ENCODE measurements at regions not wholly inside any gene's neighbourhood (a gene's known extent, or its start where the extent isn't known, plus 50 kb on each side); places are given as distances from the start of the nearest gene placed in this dataset.

GRCh38 chr6:133806382-133807140 is 82.4 kb upstream of the TCF21 start (continued):
- TF ChIP-seq ZNF687 (CRISPR knock-in tag; IDR thresholded peaks at IDR 0.05), result no peak
- no peak for TF ChIP-seq DNMT3B (CRISPR knock-in tag; conservative IDR thresholded peaks at IDR 0.05)
- TF ChIP-seq FOXO1 (CRISPR knock-in tag; IDR thresholded peaks at IDR 0.05), result no peak
- TF ChIP-seq HNF4G (IDR thresholded peaks at IDR 0.05; ENCODE audit: borderline replicate concordance, low read depth, low read length), result no peak
- TF ChIP-seq HNF4G (CRISPR knock-in tag; IDR thresholded peaks at IDR 0.05; ENCODE audit: borderline replicate concordance, low read depth), result no peak
- TF ChIP-seq ZSCAN22 (CRISPR knock-in tag; IDR thresholded peaks at IDR 0.05), result no peak

- ATAC-seq (no peak), FAIRE-seq (no peak), DNase-seq (ENCODE audit: low spot score) (no peak)
- BruUV-seq (replicated peaks), result no TSS peak
- Histone ChIP-seq H3K4me1 (ENCODE audit: insufficient read depth, low read length) (no peaks in the 10 kb centered on the region), H4K20me1 (ENCODE audit: insufficient read depth, low read length) (no peaks in the 10 kb centered on the region), H2AFZ (ENCODE audit: low read length) (no peak overlapping the region), H3K4me3 (replicated peaks in 1 of 3; ENCODE audit: insufficient read depth in 1 of 3, low read depth in 2 of 3, low read length in 3 of 3) (no peak overlapping the region), H3K4me2 (ENCODE audit: low read depth, low read length) (no peak overlapping the region), H3K27me3 (ENCODE audit: control insufficient read depth in 1 of 2, insufficient read depth in 2 of 2, low read length in 2 of 2) (no peaks in the 10 kb centered on the region), H3K9ac (ENCODE audit: insufficient read depth, low read depth, low read length) (no peak overlapping the region), H3K9me3 (ENCODE audit: low read length) (no peaks in the 10 kb centered on the region), H3K27ac (ENCODE audit: extremely low read length, insufficient read depth, low read length) (no peak overlapping the region), H3K36me3 (replicated peaks in 1 of 2; ENCODE audit: control insufficient read depth in 1 of 2, insufficient read depth in 2 of 2, low read length in 2 of 2) (no peaks in the 10 kb centered on the region), H3K79me2 (ENCODE audit: insufficient read depth, low read length) (no peaks in the 10 kb centered on the region)
- POLR2A ChIA-PET, result no interaction called here
- WGBS (ENCODE audit: low lambda C conversion rate), result 1% methylated on average over 1 of the region's 1 CpG
- in situ Hi-C loops (cut with HindIII; ENCODE audit: extremely low pct_ligation_motif_present, low pct_unique_long_range_greater_than_20kb), result no loop called here
- CTCF ChIA-PET (ENCODE audit: low intra/inter-chr PET ratio, low total read pairs), result no interaction called here
- TF ChIP-seq ZNF232 (CRISPR knock-in tag; IDR thresholded peaks at IDR 0.05; ENCODE audit: borderline replicate concordance) (no peak), HDAC6 (IDR thresholded peaks at IDR 0.05; ENCODE audit: low read depth, low read length) (no peak), PRDM4 (CRISPR knock-in tag; IDR thresholded peaks at IDR 0.05; ENCODE audit: borderline replicate concordance) (no peak), TOE1 (CRISPR knock-in tag; IDR thresholded peaks at IDR 0.05) (no peak), ZSCAN30 (CRISPR knock-in tag; IDR thresholded peaks at IDR 0.05) (no peak), E2F2 (CRISPR knock-in tag; IDR thresholded peaks at IDR 0.05; ENCODE audit: borderline replicate concordance) (no peak), MYNN (CRISPR knock-in tag; IDR thresholded peaks at IDR 0.05; ENCODE audit: low read depth) (no peak), GTF3A (CRISPR knock-in tag; conservative IDR thresholded peaks at IDR 0.05) (no peak)
- intact Hi-C loops (cut with micrococcal nuclease; ENCODE audit: unreplicated experiment), result no loop called here
Measured at GRCh38 chr6:133807501-133807900, 81.4 kb upstream of the TCF21 start.
